ENCODE measurements at regions not wholly inside any gene's neighbourhood (a gene's known extent, or its start where the extent isn't known, plus 50 kb on each side); places are given as distances from the start of the nearest gene placed in this dataset.
"Not testable (repeated sequence)": the region's sequence is repeated elsewhere in the genome, so short reads cannot be mapped to it uniquely, and the experiment has no call there.

DNA sequence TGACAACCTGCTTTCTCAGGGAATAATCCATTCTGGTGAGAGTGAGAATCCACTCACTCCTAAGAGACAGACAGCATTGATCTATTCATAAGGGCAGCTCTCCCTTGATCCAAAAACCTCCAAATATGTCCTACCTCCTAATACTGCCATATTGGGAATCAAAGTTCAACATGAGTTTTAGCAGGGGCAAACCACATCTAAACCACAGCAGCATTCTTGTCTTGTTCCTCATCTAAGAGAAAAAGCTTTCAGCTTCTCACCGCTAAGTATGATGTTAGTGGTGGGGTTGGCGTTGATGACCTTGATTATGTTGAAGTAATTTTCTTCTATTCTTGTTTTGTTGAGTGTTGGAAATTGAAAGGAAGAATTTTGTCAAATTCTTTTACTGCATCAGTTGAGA lies 69.6 kb downstream of the SERTM2 start:
- TF ChIP-seq, protein P1, sequence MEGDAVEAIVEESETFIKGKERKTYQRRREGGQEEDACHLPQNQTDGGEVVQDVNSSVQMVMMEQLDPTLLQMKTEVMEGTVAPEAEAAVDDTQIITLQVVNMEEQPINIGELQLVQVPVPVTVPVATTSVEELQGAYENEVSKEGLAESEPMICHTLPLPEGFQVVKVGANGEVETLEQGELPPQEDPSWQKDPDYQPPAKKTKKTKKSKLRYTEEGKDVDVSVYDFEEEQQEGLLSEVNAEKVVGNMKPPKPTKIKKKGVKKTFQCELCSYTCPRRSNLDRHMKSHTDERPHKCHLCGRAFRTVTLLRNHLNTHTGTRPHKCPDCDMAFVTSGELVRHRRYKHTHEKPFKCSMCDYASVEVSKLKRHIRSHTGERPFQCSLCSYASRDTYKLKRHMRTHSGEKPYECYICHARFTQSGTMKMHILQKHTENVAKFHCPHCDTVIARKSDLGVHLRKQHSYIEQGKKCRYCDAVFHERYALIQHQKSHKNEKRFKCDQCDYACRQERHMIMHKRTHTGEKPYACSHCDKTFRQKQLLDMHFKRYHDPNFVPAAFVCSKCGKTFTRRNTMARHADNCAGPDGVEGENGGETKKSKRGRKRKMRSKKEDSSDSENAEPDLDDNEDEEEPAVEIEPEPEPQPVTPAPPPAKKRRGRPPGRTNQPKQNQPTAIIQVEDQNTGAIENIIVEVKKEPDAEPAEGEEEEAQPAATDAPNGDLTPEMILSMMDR (IDR thresholded peaks at IDR 0.05), result no peak
- no peak for TF ChIP-seq POLR2A (IDR thresholded peaks at IDR 0.05)
- no peak for TF ChIP-seq EP300 (IDR thresholded peaks at IDR 0.05)
- DNase-seq (ENCODE audit: low spot score in 2 of 2), result no peak
- H3K27ac ChIP-seq, result no peak overlapping the region
- peaks cover 0 to 12% of the 10 kb centered on the region in 2 donors for H3K27me3 ChIP-seq
- 92 to 95% methylated on average over 2 of the region's 2 CpGs for WGBS, 2 donors
- H3K9me3 ChIP-seq, result no peaks in the 10 kb centered on the region
- no peak overlapping the region for H3K4me3 ChIP-seq
- H3K36me3 ChIP-seq, result no peaks in the 10 kb centered on the region
- H3K4me1 ChIP-seq, result no peaks in the 10 kb centered on the region

DNA sequence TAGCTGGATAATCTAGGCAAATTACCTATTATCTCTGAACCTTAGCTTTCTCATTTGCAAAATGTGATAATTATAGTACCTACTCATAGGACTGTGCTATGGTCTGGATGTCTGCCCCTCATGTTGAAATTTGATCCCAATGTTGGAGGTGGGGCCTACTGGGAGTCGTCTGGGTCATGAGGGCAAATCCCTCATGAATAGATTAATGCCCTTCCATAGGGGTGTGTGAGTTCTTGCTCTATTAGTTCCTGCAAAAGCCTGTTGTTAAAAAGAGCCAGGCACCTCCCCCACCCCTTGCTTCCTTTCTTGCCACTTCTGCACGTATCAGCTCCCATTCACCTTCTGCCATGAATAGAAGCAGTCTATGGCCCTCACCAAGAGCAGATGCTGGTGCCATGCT lies 73.9 kb downstream of the SERTM2 start:
- no peaks in the 10 kb centered on the region for H3K4me1 ChIP-seq
- peaks cover 0 to 12% of the 10 kb centered on the region in 2 donors for H3K27me3 ChIP-seq
- H3K9me3 ChIP-seq, result no peaks in the 10 kb centered on the region
- DNase-seq (ENCODE audit: low spot score in 2 of 2), result no peak
- TF ChIP-seq POLR2A (IDR thresholded peaks at IDR 0.05) (no peak), EP300 (IDR thresholded peaks at IDR 0.05) (no peak)
- TF ChIP-seq, protein P1 (IDR thresholded peaks at IDR 0.05), result no peak
- no peak overlapping the region for H3K27ac ChIP-seq
- no peaks in the 10 kb centered on the region for H3K36me3 ChIP-seq
- WGBS, 2 donors, result 9 to 12% methylated on average over 2 of the region's 2 CpGs
- H3K4me3 ChIP-seq, result no peak overlapping the region

DNA sequence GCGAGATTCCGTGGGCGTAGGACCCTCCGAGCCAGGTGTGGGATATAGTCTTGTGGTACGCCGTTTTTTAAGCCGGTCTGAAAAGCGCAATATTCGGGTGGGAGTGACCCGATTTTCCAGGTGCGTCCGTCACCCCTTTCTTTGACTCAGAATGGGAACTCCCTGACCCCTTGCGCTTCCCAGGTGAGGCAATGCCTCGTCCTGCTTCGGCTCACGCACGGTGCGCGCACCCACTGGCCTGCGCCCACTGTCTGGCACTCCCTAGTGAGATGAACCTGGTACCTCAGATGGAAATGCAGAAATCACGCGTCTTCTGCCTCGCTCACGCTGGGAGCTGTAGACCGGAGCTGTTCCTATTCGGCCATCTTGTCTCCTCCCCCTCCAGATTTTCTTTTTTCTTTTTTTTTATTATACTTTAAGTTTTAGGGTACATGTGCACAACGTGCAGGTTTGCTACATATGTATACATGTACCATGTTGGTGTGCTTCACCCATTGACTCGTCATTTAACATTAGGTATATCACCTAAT lies 83.0 kb downstream of the SERTM2 start:
- not testable (repeated sequence) for H3K36me3 ChIP-seq; H3K4me1 ChIP-seq; H3K27ac ChIP-seq; DNase-seq (ENCODE audit: low spot score in 2 of 2); H3K27me3 ChIP-seq; H3K9me3 ChIP-seq; H3K4me3 ChIP-seq
- WGBS, 2 donors, result 88 to 94% methylated on average over 16 to 24 of the region's 28 CpGs

DNA sequence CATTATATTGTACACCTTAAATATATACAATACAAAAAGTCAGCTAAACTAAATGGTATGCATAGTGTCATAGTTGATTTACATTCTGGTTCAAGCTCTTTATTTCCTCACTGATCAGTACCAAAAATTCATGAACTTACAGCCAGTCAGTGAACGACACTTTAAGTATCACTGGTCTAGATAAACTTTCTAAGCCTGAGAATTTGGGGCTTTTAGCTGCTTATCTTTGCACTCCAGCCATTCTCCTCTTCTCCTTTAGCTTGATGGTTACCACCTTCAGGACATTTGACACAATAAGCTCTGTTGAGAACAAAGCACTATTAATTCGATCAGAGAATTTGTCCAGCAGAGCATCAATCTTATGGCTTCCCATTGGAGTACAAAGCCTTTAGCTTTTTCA lies 83.0 kb upstream of the ALG13 start:
- no peaks in the 10 kb centered on the region for H3K36me3 ChIP-seq
- TF ChIP-seq, protein P1 (IDR thresholded peaks at IDR 0.05), result no peak
- TF ChIP-seq POLR2A (IDR thresholded peaks at IDR 0.05) (no peak), EP300 (IDR thresholded peaks at IDR 0.05) (no peak)
- H3K9me3 ChIP-seq, result no peaks in the 10 kb centered on the region
- H3K27ac ChIP-seq, result no peak overlapping the region
- no peaks in the 10 kb centered on the region for H3K27me3 ChIP-seq
- H3K4me1 ChIP-seq, result no peaks in the 10 kb centered on the region
- 73 to 89% methylated on average over 2 of the region's 2 CpGs for WGBS, 2 donors
- no peak overlapping the region for H3K4me3 ChIP-seq
- DNase-seq (ENCODE audit: low spot score in 2 of 2), result no peak

DNA sequence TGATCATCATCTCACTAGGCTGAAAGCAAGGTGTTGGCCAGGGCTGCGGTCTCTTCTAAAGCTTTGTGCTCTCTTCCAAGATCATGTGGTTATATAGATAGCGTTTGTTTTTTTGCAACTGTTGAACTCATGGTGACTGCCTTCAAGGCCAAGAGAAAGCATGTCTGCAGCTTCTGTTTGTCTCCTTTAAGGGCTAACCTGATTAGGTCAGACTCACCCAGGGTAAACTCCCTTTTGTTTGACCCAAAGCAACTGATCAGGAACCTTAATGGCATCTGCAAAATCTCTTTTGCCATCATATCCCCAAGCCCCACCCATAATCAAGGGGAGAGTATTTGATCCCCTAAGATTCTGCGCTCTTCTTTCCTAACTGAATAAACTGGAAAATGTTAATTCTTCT lies 72.2 kb upstream of the ALG13 start:
- no peaks in the 10 kb centered on the region for H3K4me1 ChIP-seq
- H3K9me3 ChIP-seq, result no peaks in the 10 kb centered on the region
- H3K27ac ChIP-seq, result no peak overlapping the region
- peaks cover 0 to 16% of the 10 kb centered on the region in 2 donors for H3K27me3 ChIP-seq
- TF ChIP-seq, protein P1 (IDR thresholded peaks at IDR 0.05), result no peak
- TF ChIP-seq POLR2A (IDR thresholded peaks at IDR 0.05), result no peak
- no peak for DNase-seq (ENCODE audit: low spot score in 2 of 2)
- 89 to 97% methylated on average over 3 of the region's 3 CpGs for WGBS, 2 donors
- no peaks in the 10 kb centered on the region for H3K36me3 ChIP-seq
- no peak overlapping the region for H3K4me3 ChIP-seq

DNA sequence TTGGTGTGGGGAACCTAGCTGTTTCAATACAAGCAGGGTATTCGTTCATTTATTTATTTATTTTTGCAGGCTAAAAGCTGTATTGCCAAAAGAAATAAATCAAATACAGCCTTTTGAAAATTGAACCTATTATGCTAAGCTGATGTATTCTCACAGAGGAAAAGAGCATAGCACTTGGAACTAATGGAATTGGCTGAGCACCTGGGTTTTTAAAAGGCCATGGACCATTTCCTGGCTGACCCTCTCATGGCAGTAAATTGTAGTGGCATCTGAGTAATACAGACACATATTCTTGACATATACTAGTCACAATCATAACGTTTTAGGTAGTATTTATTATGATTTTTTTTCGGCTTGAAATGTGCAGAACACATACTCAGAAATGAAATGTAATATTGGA lies 71.8 kb upstream of the ALG13 start:
- DNase-seq (ENCODE audit: low spot score in 2 of 2), result no peak
- Histone ChIP-seq H3K27me3 (peaks cover 0 to 16% of the 10 kb centered on the region in 2 donors), H3K36me3 (no peaks in the 10 kb centered on the region), H3K9me3 (no peaks in the 10 kb centered on the region), H3K4me3 (no peak overlapping the region), H3K4me1 (no peaks in the 10 kb centered on the region), H3K27ac (no peak overlapping the region)
- TF ChIP-seq POLR2A (IDR thresholded peaks at IDR 0.05), result no peak
- TF ChIP-seq, protein P1 (IDR thresholded peaks at IDR 0.05), result no peak
- no peak for TF ChIP-seq EP300 (IDR thresholded peaks at IDR 0.05)
- 44 to 67% methylated on average over 3 of the region's 3 CpGs for whole genome bisulfite sequencing, 2 donors

Data from tibial nerve (tissue), 4 donors.